Right atrium auricular region (tissue), 2 donors: ENCODE measurements at regions not wholly inside any gene's neighbourhood (a gene's known extent, or its start where the extent isn't known, plus 50 kb on each side); places are given as distances from the start of the nearest gene placed in this dataset.

Experiments used
- DNase-seq: peaks from one replicate; pipeline ENCODE4 v3.0.0-alpha.2; 2019; ENCODE audit warnings: low spot score
- H3K27ac ChIP-seq, 2 donors: fragments of 200-600 bp; sonication (generic); 1 replicate in 1 of 2; 2 replicates in 1 of 2; pipeline ENCODE4 v1.5.1; 2016 to 2019
- H3K27me3 ChIP-seq, 2 donors: fragments of 200-600 bp; sonication (generic); one replicate each; pipeline versions ENCODE4 v1.5.1 to v1.6.0; 2017 to 2019
- H3K36me3 ChIP-seq: fragments of 200-600 bp; sonication (generic); one replicate; pipeline ENCODE4 v1.5.1; 2016
- H3K4me1 ChIP-seq, 2 donors: fragments of 200-600 bp; sonication (generic); one replicate each; pipeline versions ENCODE4 v1.5.1 to v1.6.0; 2017 to 2019
- H3K4me3 ChIP-seq, 2 donors: fragments of 200-600 bp; sonication (generic); 1 replicate in 1 of 2; 2 replicates in 1 of 2; pipeline ENCODE4 v1.5.1; 2017 to 2019; ENCODE audit warnings: mild to moderate bottlenecking in 1 of 2, moderate library complexity in 1 of 2
- H3K9me3 ChIP-seq, 2 donors: fragments of 200-600 bp; sonication (generic); one replicate each; pipeline ENCODE4 v1.5.1; 2019
- TF ChIP-seq, protein P1 (sequence below), 2 donors: fragments of 200-600 bp; sonication (generic); IDR thresholded peaks; one replicate each; pipeline ENCODE4 v1.5.1; 2019; ENCODE audit warnings: antibody characterized with exemption in 2 of 2

- no peaks in the 10 kb centered on the region for H3K36me3 ChIP-seq
- no peak overlapping the region for H3K27ac ChIP-seq
- H3K27me3 ChIP-seq: no peaks in the 10 kb centered on the region
- TF ChIP-seq, protein P1, sequence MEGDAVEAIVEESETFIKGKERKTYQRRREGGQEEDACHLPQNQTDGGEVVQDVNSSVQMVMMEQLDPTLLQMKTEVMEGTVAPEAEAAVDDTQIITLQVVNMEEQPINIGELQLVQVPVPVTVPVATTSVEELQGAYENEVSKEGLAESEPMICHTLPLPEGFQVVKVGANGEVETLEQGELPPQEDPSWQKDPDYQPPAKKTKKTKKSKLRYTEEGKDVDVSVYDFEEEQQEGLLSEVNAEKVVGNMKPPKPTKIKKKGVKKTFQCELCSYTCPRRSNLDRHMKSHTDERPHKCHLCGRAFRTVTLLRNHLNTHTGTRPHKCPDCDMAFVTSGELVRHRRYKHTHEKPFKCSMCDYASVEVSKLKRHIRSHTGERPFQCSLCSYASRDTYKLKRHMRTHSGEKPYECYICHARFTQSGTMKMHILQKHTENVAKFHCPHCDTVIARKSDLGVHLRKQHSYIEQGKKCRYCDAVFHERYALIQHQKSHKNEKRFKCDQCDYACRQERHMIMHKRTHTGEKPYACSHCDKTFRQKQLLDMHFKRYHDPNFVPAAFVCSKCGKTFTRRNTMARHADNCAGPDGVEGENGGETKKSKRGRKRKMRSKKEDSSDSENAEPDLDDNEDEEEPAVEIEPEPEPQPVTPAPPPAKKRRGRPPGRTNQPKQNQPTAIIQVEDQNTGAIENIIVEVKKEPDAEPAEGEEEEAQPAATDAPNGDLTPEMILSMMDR (IDR thresholded peaks at IDR 0.05): no peak
- peaks cover 0 to 19% of the 10 kb centered on the region in 2 donors for H3K4me1 ChIP-seq
- no peaks in the 10 kb centered on the region for H3K9me3 ChIP-seq
- DNase-seq: no peak
- no peak overlapping the region for H3K4me3 ChIP-seq
These were observed 263.0 kb upstream of the TRIB2 start for GRCh38 chr2:12453731-12454130.

GRCh38 chr2:12455661-12456060 is 261.1 kb upstream of the TRIB2 start:
- Histone ChIP-seq H3K27me3 (no peaks in the 10 kb centered on the region), H3K4me3 (no peak overlapping the region), H3K27ac (no peak overlapping the region), H3K36me3 (no peaks in the 10 kb centered on the region), H3K9me3 (no peaks in the 10 kb centered on the region), H3K4me1 (peaks cover 0 to 16% of the 10 kb centered on the region in 2 donors)
- TF ChIP-seq, protein P1 (IDR thresholded peaks at IDR 0.05): no peak
- DNase-seq: no peak

GRCh38 chr2:12456293-12457106 is 260.2 kb upstream of the TRIB2 start:
- DNase-seq: peak; percentile 97
- Histone ChIP-seq H3K36me3 (no peaks in the 10 kb centered on the region), H3K9me3 (no peaks in the 10 kb centered on the region), H3K4me1 (peaks cover 0 to 16% of the 10 kb centered on the region in 2 donors), H3K4me3 (peak overlapping the region in 1 of 2 donors; percentile 17), H3K27me3 (no peaks in the 10 kb centered on the region), H3K27ac (peak overlapping the region; percentile 14 to 76)
- TF ChIP-seq, protein P1 (IDR thresholded peaks at IDR 0.05): no peak

- TF ChIP-seq, protein P1 (IDR thresholded peaks at IDR 0.05): no peak
- no peak for DNase-seq
- Histone ChIP-seq H3K27ac (peak overlapping the region in 1 of 2 donors; percentile 76), H3K9me3 (no peaks in the 10 kb centered on the region), H3K4me1 (peaks cover 0 to 10% of the 10 kb centered on the region in 2 donors), H3K27me3 (no peaks in the 10 kb centered on the region), H3K36me3 (no peaks in the 10 kb centered on the region), H3K4me3 (no peak overlapping the region)
These were observed 258.9 kb upstream of the TRIB2 start for GRCh38 chr2:12457831-12458230.

DNA sequence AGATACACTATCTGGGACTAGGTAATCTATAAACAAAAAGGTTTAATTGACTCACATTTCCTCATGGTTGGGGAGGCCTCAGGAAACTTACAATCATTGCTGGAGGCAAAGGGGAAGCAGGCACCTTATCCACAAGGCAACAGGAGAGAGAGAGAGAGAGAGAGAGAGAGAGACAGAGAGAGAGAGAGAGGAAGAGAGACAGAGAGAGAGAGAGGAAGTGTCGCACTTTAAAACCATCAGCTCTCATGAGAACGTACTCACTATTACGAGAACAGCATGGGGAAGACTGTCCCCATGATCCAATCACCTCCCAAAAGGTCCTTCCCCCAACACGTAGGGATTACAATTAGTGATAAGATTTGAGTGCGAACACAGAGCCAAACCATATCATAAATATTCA is 253.5 kb upstream of the TRIB2 start:
- H3K27ac ChIP-seq: no peak overlapping the region
- H3K4me1 ChIP-seq: no peaks in the 10 kb centered on the region
- H3K27me3 ChIP-seq: no peaks in the 10 kb centered on the region
- DNase-seq: no peak
- no peaks in the 10 kb centered on the region for H3K9me3 ChIP-seq
- no peak overlapping the region for H3K4me3 ChIP-seq
- H3K36me3 ChIP-seq: no peaks in the 10 kb centered on the region
- TF ChIP-seq, protein P1 (IDR thresholded peaks at IDR 0.05): no peak
